NK-92 treated with Interleukin-12 subunit alpha and Interleukin-12 subunit beta, amount 100 ng/mL, for 24 hours (cell line): ENCODE measurements at regions not wholly inside any gene's neighbourhood (a gene's known extent, or its start where the extent isn't known, plus 50 kb on each side); places are given as distances from the start of the nearest gene placed in this dataset.
A peak's percentile ranks its signal among the peaks of the same experiment; 100 is the strongest.

ENCODE experiments used
- DNase-seq: peaks from one replicate; lab custom pipeline; 2025; lab: John Stamatoyannopoulos, UW

GRCh38 chr15:37789397-37789786 is 145.0 kb upstream of the TMCO5A start:
- no peak for DNase-seq

- no peak for DNase-seq
Measured at GRCh38 chr15:37789881-37790280, 144.6 kb upstream of the TMCO5A start.

DNA sequence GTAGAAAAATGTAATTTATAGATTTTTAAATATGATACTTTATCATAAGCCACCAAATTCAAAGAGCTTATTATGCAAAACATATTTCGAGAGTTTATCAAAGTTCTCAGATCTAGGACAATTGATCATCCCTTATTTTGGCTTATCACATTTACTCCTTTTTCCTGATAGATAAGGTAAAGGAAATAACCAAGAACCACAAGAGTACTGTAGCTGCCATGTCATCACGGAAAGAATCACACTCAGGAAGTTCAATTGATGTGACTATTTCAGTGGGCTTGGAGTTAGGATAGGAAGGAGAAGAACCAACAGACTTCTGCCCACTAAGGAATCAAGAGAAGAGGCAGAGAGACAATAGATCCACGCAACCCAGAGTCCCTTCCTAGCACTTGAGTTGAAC is 142.7 kb upstream of the TMCO5A start:
- no peak for DNase-seq

GRCh38 chr15:37792351-37792750 is 142.1 kb upstream of the TMCO5A start:
- DNase-seq = no peak

- no peak for DNase-seq
Measured at GRCh38 chr15:37793851-37794250, 140.6 kb upstream of the TMCO5A start.

- DNase-seq = no peak
Measured at GRCh38 chr15:37794947-37795346, 139.5 kb upstream of the TMCO5A start.

- no peak for DNase-seq
Measured at GRCh38 chr15:37801529-37801928, 132.9 kb upstream of the TMCO5A start.

GRCh38 chr15:37806808-37807207 is 127.6 kb upstream of the TMCO5A start:
- DNase-seq = no peak

DNA sequence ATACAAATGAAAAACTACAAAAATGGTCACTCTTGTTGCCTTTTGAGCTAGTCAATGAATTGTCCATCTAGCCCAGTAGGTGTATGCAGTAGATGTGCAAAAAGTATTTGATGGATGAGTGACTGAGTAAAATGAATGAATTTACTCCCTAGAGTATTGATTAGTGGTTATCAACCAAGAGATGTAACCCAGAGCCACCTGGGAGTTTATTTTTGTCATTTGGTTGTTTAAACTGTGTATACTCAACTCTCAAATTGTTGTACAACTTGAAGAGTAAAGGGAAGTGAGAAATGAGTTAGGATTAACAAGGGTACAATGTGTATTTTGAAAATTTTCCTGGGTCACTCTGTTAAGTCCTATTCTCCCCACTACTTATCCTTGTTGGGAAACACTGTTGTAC is 124.1 kb upstream of the TMCO5A start:
- no peak for DNase-seq

- no peak for DNase-seq
Measured at GRCh38 chr15:37813306-37813705, 121.1 kb upstream of the TMCO5A start.

- no peak for DNase-seq
Measured at GRCh38 chr15:37814847-37815515, 119.5 kb upstream of the TMCO5A start.

- no peak for DNase-seq
Measured at GRCh38 chr15:37818152-37818677, 116.2 kb upstream of the TMCO5A start.

DNA sequence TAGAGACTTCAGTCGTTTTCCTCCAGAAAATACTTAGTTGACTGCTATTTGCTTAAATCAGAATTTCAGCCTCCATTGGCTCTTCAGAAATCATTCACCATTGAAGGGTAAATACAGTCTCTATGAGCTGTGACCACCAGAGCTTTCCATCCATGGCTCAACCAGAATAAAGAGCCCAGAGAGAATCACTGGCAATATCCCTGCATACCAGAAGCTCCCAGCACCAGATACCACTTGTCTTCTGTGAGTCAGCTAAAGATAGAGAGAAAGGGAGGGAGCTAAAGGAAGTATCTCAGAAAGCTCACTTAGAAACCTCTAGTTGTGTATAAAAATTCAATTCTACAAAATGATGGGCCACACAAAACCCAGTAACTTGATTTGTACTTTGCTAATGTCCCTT is 115.2 kb upstream of the TMCO5A start:
- DNase-seq = no peak

- DNase-seq = no peak
Measured at GRCh38 chr15:37820380-37821128, 113.9 kb upstream of the TMCO5A start.

- no peak for DNase-seq
Measured at GRCh38 chr15:37823601-37824275, 110.7 kb upstream of the TMCO5A start.

DNA sequence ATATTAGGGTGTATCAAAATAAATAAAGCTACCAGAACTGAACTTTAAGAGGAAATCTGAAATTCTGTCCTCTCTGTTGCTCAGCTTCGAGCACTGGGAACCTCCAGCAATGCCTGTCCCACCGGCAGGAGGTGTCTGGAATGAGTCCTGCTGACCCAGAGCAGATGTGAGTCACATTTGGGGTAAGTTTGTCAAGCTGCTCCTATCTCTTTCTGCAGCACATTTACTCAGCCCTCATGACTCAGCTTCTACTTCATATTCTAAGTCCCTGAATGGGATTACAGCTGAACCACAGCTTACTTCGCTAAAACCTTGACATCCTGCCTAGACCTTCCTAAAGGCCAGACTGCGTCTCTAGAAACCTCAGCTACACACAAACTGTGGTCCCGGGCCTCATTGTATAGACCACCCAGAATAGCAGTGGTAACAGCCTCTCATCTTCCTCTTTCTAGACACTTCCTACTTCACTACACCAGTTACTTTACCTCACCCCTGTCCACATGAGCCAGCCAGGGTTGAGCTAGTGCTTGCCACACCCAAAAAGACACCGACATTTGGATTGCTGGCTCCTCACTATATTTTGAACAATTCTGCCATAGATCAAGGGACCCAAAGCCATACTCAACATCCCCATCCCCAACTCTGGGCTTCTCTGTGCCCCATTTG is 109.6 kb upstream of the TMCO5A start:
- peak; percentile 78 for DNase-seq

- DNase-seq = no peak
Measured at GRCh38 chr15:37837276-37837675, 97.2 kb upstream of the TMCO5A start.

GRCh38 chr15:37847776-37848175 is 86.7 kb upstream of the TMCO5A start:
- no peak for DNase-seq

GRCh38 chr15:37856109-37856508 is 78.3 kb upstream of the TMCO5A start:
- no peak for DNase-seq

DNA sequence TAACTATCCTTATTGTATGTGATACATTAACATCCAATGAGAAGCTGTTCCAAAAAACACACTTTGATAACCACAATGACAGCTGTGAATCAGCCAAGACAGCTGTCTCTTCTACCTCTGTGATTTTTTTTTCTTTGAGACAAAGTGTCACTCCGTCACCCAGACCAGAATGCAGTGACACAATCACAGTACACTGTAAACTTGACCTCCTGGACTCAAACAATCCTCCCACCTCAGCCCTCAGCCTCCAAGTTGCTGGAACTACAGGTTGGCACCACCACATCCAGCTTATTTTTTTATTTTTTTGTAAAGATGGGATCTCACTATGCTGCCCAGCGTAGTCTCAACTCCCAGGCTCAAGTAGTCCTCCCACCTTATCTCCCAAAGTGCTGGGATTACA is 73.5 kb upstream of the TMCO5A start:
- no peak for DNase-seq

GRCh38 chr15:37865687-37866086 is 68.8 kb upstream of the TMCO5A start:
- no peak for DNase-seq

DNA sequence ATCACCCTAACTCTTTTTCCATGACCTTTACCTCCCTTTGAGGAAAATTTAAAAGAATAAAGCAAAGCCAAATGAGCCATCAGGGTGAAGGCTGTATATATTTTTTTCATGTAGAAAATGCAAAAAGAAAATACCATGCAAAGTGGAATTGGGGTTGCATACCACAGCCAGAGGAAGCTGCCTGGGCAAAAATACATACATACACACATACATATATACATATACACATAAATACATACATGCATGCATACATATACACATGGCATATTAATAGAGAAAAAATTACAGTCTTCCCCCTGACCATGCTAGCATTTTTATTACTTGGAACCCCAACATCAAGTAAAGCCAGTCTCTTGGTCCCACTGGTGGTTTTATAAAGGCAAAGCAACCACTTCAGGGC is 63.7 kb upstream of the TMCO5A start:
- no peak for DNase-seq
